Stimulated activated CD8-positive, alpha-beta memory T cell treated with anti-CD3 and anti-CD28 coated beads, Interleukin-7, amount 100 ng/mL, for 48 hours (primary cell): ENCODE measurements at regions not wholly inside any gene's neighbourhood (a gene's known extent, or its start where the extent isn't known, plus 50 kb on each side); places are given as distances from the start of the nearest gene placed in this dataset.

Source experiments
- DNase-seq, 2 donors: peaks; one replicate each; pipeline ENCODE4 v3.0.0-alpha.2; 2020; ENCODE audit warnings: low read depth in 1 of 2; ENCODE audit errors: extremely low read depth in 1 of 2

DNA sequence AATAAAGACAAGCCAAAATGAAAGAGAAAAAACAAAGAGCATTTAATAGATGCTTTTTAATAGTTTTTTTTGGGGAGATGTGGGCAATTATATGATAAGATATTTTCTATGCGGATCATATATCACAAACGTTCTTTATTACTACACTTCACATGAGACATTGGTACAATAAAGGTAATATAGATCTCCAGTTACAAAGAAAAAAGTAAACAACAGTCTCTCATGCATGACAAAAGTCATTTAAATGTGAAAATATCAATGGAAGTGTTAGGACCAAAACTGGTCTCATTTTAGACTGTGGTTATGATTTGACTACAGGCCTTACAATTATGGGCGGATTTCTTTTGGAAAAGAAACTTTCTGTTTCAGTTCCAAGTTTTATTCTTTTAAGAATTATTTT, 687.0 kb downstream of the ADGRL2 start:
- DNase-seq = no peak

DNA sequence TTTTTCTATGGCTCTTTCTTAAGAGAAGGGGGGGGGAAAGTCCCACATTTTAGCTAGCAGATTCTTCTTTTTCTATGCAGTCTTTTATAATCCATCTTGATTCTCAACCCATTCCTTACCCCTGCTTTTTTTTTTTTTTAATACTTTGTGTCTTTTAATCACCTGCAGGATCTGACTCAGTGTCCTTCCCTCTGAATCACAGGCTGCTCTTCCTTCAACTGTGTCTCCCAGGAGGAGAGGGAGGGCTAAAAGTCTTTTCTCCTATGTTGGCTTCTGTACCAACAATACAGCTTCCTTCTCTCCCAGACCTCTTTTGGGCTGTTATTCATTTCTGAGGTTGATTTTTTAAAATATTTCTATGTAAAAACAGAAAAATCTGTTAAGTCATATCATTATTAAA, 686.2 kb downstream of the ADGRL2 start:
- DNase-seq = no peak

DNA sequence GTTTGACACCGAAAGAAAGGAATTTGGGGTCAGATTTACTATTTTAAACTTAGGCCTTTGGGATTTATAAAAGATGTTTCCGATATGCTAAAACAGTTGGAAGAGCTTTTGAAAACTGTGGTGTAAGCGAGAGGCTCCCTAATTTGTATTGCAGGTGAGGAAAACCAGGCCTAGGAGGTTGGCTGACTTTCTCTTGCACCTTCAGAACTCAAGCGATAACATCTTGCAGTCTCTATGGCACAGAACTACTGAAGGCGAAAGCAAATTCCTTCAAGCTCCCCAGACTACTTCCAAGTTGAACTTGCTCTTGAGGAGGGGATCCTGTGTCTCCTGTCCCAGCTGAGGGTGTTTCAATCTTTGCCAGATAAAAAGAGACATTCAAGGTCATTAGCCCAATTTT, 685.7 kb downstream of the ADGRL2 start:
- DNase-seq = no peak

DNA sequence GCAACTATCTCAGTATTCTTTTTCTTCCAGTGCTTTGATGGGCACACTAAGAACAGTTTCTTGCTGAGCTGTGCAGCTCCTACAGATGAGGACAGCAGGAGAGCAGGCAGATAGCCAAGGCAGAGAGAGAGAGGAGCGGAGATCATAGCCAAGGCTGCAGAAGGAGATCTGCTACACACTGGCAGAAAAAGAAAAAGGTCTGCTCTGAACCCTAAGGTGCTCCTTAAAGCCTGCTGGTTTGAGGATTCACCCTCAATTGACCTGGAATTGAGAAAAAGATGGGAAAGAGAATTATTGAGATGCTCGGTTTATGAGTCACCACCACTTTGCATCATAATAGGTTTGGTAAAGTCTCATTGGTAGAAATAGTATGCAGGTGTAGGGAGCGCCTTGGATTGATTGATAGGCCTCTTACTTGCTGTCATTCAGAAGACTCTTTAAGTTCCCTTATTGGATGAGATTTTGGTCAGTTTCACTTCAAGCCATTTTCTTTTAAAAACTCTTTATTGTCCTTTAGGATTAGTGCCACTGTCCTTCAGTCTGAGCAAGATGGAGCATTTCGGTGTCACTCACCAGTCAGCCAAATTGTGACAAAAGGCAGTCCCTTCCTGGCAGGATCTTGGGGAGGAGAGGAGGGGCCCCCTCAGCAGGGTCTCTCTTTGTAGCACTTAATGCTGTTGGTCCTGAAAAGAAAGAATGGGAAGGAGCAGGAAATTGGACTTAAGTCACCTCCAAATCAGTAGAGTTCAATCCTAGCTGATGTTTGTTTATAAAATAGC, 685.0 kb downstream of the ADGRL2 start:
- no peak for DNase-seq

DNA sequence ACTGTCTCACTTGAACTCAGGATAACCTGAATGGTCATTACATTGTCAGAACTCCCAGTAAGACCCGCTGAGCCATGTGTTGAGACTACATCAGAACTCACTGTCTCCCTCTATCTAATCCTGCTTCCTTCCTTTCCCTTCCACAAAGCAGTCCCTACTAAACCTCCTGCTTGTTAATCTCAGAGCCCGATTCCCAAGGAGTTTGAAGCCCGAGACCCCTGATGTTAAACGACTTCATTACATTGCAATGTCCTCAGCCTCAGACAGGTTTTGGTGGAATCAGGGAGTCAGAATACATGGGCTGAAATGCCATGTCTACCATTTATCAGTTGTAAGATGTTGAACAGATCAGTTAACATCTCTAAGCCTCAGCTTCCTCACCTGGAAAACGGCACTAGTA, 682.4 kb downstream of the ADGRL2 start:
- DNase-seq = no peak

DNA sequence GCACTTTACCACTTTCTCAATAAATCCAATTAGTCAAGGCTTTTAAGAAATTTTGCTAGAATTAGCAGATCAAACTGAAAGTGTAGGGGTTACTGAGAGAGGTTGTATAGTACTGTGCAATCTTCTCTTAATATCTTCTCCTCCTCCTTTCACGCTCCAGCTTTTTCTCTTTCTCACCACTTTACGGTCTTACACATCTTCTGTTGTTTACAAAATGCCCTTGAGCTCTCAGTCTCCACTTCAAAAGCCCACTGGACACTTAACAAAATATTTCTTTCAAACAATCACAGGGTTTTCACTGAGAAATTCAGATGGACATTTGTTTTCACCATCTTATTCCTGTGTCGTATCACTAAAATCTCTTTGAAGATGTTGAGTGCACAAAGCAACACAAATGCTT, 678.2 kb downstream of the ADGRL2 start:
- DNase-seq = no peak

DNA sequence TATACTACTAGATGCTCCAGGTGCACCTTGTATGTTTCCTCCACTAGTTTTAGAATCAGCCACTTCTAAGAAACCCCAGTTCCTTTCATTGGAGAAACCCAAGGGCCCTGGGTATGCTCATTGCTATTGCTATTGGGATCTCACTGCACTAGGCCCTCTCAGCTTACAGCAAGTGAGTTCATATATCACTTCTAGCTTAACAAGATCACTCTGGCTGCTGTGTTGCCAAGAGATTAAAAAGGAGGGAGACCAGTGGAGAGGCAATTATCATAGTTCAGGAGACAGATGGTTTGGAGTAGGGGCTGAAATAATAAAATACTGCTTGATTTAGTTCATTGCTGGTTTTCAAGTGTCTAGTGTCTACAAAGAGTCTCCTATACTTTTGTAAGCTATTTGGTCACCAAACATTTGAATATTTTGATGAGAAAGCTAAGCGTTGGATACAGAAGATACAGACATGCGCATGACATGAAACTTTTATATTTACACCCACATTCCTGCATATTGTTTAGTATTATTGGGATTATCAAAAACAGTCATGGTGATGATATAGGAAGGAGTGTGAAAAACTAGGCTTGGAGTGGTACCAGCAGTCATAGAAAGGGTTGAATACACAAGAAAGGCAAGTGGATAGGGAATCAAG, 671.9 kb downstream of the ADGRL2 start:
- DNase-seq = no peak

DNA sequence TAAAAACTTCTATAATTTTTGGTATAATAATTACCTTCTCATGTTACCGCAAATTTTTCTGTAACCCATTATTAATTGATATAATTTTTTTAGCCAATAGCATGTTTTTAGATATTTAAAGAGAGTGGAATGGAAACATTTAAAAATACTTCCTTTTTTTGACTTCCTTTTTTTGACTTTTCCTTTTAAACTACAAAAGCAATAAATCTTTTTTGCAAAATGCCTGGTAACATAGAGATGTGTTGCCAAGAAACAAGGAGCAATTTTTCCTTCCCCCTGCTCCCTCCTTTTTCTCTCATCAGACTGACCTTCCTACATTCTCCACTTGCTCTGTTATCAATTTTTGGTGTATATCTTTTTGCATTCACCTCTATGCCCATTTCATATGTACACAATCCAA, 666.2 kb downstream of the ADGRL2 start:
- no peak for DNase-seq

DNA sequence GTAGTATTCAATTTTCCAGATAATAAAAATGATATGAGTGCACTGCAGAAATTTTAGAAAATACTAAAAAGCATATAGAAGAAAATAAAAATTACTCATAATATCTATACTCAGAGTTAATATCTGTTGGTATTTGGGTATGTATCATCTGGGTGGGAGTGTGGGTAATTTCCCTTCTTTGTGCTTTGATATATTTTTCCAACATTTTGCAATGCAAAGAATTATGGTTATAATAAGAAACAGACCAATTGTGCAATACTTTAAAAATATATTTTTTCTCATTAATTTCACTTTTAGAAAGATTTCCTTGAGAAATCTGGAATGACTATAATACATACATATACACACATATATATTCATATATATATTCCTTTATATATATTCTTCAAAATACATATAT, 665.7 kb downstream of the ADGRL2 start:
- no peak for DNase-seq

DNA sequence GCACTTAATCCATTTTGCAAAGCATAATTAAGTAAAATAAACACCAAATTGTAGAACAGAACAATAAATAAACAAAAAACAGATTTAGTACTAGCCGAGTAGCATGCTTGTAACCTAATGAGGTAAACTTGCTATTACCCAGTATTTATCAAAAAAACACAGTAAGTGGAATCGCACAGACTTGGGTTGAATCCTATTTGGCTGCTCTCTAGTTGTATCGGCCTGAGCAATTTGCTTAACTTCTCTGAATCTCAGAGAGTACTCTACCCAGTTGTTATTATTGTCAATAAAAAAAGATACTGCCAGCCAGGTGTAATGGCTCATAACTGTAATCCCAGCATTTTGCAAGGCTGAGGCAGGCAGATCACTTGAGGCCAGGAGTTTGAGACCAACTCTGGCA, 664.3 kb downstream of the ADGRL2 start:
- no peak for DNase-seq

DNA sequence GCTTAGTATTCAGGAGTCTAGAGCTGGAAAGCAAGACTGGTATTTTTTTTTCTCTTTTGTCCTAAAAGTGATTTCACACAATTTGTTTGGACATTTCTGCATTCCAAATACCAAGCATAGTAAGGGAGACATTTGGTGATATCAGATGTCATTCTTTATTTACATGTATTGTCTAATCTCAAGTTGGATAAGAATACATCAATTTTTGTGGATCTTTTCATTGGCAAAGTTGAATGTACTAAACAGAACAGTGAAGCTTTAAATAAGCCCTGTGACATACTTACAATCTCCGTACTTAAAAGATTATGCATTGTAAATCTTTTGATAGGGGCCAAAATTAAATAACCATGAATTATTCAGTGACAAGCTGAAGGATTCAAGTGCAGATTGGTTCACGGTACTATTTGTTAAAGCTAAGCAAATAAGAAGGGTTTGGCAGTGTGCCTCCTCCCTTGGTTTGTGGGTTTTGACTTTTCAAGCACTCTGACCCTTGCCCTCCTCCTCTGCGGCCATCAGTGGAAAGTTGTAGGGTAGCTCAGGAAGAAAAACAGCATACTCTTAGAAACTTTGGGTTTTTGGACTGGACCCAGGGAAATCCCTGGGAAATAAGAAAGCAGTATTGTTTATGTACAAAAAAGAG, 663.7 kb downstream of the ADGRL2 start:
- no peak for DNase-seq

DNA sequence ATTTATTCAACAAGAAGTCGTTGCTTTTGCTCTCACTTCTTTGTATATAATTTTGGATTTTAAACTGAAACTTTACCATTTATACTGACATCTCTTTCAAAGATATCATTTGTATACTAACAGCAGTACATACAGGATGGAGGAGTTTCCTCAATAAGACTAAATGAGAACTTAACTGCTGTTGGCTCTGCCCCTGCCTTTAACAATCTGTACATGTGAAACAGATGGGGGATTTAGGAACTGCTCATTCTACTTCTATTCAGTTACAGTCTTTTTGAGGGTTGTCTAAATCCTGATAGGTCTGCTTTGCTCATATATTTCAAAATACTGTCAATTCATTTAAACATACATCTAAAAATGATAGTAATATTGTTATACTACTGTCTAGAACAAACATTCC, 663.2 kb downstream of the ADGRL2 start:
- no peak for DNase-seq

DNA sequence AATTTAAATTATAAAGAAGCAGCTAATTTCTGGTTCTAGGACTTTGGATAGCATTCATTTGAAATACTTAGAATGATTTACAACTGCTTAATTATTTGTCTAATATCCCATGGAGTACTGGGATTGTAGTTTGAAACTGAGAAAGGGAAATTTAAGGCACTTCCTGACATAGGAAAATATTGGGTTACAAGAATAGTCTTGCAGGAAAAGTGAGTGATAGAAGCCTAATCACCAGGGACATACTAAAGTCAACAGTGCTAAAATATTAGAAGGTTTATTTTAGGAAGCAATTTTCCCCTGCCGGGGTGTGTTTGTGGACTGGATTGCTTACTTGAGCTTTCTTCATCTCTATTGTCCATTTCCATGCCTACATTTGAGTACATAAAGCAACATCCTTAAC, 661.6 kb downstream of the ADGRL2 start:
- no peak for DNase-seq

DNA sequence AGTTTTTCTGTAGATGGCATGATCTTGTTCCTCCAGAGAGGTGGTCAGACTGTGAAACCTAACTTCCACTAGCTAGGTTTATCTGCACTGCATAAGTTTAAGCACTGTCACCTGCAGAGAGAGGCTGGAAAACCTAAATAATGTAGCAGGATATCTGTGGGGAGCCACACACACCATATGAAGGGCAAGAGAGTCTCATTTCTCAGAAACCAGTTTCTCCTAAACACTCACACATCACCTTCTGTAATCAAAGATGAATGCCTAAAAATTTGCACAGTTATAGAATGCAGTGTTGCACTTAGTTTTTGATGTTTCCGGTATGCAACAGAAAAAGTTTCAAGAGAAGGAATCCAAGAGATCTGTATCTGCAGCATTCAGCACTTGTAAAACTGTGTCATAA, 654.6 kb downstream of the ADGRL2 start:
- DNase-seq = no peak

DNA sequence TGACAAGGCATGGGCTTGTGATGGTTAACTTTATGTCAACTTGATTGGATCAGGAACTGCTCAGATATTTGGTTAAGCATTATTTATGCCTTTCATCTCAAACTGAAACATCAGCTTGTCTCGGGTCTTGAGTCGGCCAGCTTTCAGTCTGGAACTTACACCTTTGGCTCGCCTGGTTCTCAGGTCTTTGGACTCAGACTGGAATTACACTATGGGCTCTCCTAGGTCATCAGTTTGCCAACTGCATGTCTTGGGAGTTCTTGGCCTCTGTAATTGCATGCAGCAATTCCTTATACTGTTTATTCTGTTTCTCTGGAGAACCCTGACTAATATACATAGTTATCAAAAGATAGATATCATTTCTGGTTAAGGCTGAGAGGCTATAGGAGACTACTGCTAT, 653.7 kb downstream of the ADGRL2 start:
- DNase-seq = no peak

DNA sequence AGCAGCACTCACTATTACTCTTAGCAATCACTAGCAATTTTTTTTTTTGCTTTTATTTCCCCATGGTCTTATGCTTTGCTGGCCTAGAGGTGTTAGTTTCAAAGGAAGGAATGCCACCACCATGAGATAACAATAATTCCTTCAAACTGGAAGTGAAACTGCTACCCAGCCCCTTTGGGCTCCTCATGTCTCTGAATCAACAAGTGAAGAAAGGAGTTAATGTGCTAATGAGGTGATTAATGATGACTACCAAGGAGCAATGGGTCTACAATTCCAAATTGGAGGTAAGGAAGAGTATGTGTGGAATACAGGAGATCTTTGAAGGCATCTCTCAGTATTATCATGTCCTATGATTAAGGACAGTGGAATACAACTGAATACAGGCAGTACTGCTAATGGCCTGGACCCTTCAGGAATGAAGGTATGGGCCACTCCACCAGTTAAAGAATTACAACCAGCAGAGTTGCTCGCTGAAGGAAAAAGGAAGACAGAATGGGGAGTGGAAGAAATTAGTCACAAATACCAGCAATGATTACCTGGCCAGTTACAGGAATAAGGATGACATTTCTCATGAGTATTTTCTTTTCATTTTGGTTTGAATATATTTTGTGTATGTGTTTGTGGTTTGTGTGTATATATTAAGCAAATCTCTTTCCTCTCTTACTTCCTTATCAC, 652.9 kb downstream of the ADGRL2 start:
- DNase-seq = no peak

DNA sequence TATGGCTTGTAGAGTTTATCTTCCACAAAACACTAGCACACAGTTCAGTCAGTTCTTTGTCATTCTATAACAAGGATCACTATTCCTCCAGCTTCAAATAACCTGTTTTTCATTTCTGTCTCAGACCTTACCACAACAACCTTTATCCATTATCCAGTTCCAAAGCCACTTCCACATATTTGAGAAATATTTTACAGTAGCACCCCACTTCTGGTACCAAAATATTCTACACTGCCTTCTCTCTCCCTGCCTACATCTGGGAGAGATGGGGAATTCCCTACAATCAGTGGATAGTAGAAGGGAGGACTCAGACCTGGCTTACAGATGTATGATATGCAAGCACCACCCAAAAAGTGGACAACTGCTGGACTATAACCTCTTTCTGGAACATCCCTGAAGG, 651.4 kb downstream of the ADGRL2 start:
- DNase-seq = no peak

DNA sequence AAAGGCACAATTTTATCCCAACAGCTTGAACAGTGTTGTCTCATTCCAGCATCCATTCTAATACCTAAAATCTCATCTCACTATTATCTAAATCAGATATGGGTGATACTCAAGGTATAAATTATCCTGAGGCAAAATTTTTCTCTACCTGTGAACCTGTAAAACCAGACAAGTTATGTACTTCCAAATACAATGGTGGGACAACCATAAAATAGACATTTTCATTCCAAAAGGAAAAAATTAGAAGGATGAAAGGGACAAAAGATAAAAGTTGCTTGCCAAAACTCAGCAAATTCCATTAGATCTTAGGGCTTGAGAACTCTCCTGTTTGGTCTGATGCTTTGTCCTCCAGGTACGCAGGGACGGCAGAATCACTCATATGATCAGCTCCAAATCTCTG, 650.5 kb downstream of the ADGRL2 start:
- DNase-seq = no peak

DNA sequence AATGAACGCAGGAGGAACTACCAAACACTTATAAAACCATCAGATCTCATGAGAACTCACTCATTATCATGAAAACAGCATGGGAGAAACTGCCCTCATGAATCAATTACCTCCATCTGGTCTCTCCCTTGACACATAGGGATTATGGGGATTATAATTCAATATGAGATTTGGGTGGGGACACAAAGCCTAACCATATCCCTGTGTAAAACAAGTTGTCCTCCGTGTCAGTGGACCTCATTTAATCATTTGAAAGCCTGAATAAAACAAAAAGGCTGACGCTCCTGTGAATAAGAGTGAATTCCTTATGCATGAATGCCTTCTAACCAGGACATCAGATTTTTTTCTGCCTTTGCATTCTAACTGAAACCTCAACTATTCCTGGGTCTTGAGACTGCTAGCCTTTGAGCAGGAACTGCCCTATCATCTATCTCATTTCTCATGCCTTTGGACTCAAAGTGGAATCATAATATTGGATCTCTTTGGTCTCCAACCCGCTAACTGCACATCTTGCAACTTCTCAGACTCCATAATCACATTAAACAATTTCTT, 648.8 kb downstream of the ADGRL2 start:
- no peak for DNase-seq

DNA sequence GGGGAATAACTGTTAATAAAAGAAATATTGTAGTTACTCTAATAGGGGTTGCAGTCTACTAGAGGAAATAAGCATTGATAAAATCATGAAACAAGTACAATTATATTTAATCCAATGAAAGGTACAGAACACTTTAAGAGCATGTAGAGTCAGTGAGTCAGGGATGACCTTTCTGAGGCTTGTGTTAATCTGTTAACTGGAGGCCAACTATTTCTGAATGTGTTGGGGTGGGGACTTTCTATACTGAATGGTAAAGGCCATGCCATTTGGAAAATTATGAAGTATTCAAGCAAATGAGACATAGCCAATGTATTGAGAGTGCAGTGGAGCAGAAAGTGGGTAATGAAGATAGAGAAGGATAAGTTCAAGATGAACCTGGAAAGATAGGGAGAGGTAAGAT, 646.2 kb downstream of the ADGRL2 start:
- DNase-seq = no peak

DNA sequence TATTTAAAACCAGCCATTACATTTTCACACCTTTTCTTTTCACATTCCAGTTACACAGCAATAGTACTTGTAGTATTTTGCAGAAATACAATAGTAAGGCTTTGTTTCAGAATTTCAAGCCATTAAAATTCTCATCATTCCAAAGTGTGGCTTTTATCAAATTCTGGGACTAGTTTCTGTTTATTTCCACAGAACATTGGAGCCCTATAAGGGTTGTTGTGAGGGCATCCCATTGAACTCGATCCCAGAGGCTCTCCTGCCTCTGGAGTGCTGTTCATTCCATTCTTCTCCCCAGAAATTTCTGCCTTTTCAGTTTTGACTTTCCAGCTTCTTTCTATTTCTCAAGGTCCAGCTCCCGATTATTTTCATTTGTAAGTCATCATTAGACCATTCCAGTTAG, 645.5 kb downstream of the ADGRL2 start:
- DNase-seq = no peak
